B cell (primary cell): ENCODE measurements at regions not wholly inside any gene's neighbourhood (a gene's known extent, or its start where the extent isn't known, plus 50 kb on each side); places are given as distances from the start of the nearest gene placed in this dataset.

ENCODE experiments used
- ATAC-seq: fragments of 200-7000 bp; cut with Tn5 transposase; one replicate; pipeline ENCODE4 v1.10.0; 2021; ENCODE audit warnings: low read depth, mild to moderate bottlenecking, moderate number of reproducible peaks, moderate library complexity
- CTCF ChIA-PET: fragments of 350-600 bp; sonication (Branson Sonifier 250); formaldehyde crosslinking; loops from one replicate; lab custom pipeline; 2021; ENCODE audit warnings: antibody characterized with exemption, inconsistent platforms; lab: Charles Lee
- POLR2A ChIA-PET: fragments of 350-600 bp; sonication (Branson Sonifier 250); formaldehyde crosslinking; loops from one replicate; lab custom pipeline; 2021; ENCODE audit warnings: antibody characterized with exemption; lab: Charles Lee
- DNase-seq: peaks from one replicate; pipeline ENCODE4 v3.0.0; 2013
- H2AFZ ChIP-seq: 2 replicates; pipeline ENCODE4 v1.6.1; 2012; ENCODE audit warnings: mild to moderate bottlenecking, low read depth, low read length; ENCODE audit not compliant: insufficient read depth, poor library complexity, severe bottlenecking
- H3K27ac ChIP-seq, 2 donors: 1 replicate in 1 of 2; 2 replicates in 1 of 2; pipeline ENCODE4 v1.5.1; 2012 to 2013; ENCODE audit warnings: low read length in 2 of 2, mild to moderate bottlenecking in 2 of 2, moderate library complexity in 1 of 2
- H3K27me3 ChIP-seq, 4 experiments: fragments of 200-600 bp in 1 of 4; sonication (generic) in 1 of 4; replicated peaks in 1 of 4; 1 replicate in 2 of 4; 2 replicates in 2 of 4; pipeline versions ENCODE4 v1.6.1 to v1.7.0; 2013 to 2016; ENCODE audit warnings: low read length in 3 of 4, mild to moderate bottlenecking in 2 of 4, mixed read lengths in 1 of 4, moderate library complexity in 1 of 4; ENCODE audit not compliant: insufficient read depth in 4 of 4, control insufficient read depth in 3 of 4; ENCODE audit errors: control extremely low read depth in 1 of 4
- H3K36me3 ChIP-seq, 2 experiments: replicated peaks in 1 of 2; 1 replicate in 1 of 2; 2 replicates in 1 of 2; pipeline versions ENCODE4 v1.6.1 to v1.7.1; 2013; ENCODE audit warnings: low read length in 1 of 2; ENCODE audit not compliant: insufficient read depth in 2 of 2, control insufficient read depth in 1 of 2; ENCODE audit errors: control extremely low read depth in 1 of 2, extremely low read depth in 1 of 2
- H3K4me1 ChIP-seq, 2 donors: fragments of 200-600 bp in 1 of 2; sonication (generic) in 1 of 2; 1 replicate in 1 of 2; 2 replicates in 1 of 2; pipeline versions ENCODE4 v1.5.1 to v1.6.1; 2013 to 2017; ENCODE audit warnings: low read length in 2 of 2; ENCODE audit not compliant: control insufficient read depth in 2 of 2, insufficient read depth in 2 of 2
- H3K4me2 ChIP-seq: replicated peaks from 2 replicates; pipeline ENCODE3; 2012; ENCODE audit warnings: mild to moderate bottlenecking, low read depth, low read length; ENCODE audit not compliant: poor library complexity, severe bottlenecking
- H3K4me3 ChIP-seq, 5 experiments: fragments of 200-600 bp in 1 of 5; sonication (generic) in 1 of 5; 1 replicate in 3 of 5; 2 replicates in 2 of 5; pipeline versions ENCODE4 v1.5.1 to v1.7.0; 2011 to 2016; ENCODE audit warnings: low read length in 4 of 5, mild to moderate bottlenecking in 4 of 5, low read depth in 2 of 5, control low read depth in 1 of 5, moderate library complexity in 1 of 5; ENCODE audit not compliant: insufficient read depth in 1 of 5; ENCODE audit errors: control extremely low read depth in 1 of 5, extremely low read depth in 1 of 5
- H3K79me2 ChIP-seq: fragments of 200-600 bp; sonication (generic); one replicate; pipeline ENCODE4 v1.6.0; 2016; ENCODE audit warnings: low read length; ENCODE audit not compliant: control insufficient read depth, insufficient read depth
- H3K9ac ChIP-seq: fragments of 200-600 bp; sonication (generic); 2 replicates; pipeline ENCODE4 v1.6.1; 2017; ENCODE audit warnings: mild to moderate bottlenecking, low read length, moderate library complexity
- H3K9me3 ChIP-seq, 3 donors: one replicate each; pipeline versions ENCODE4 v1.6.1 to v1.7.1; 2013; ENCODE audit warnings: low read length in 2 of 3; ENCODE audit not compliant: control insufficient read depth in 2 of 3, insufficient read depth in 1 of 3; ENCODE audit errors: control extremely low read depth in 1 of 3
- H4K20me1 ChIP-seq: 2 replicates; pipeline ENCODE4 v1.6.0; 2012; ENCODE audit warnings: mild to moderate bottlenecking, low read length; ENCODE audit not compliant: insufficient read depth, control insufficient read depth, poor library complexity, severe bottlenecking
- H3K27ac Mint-ChIP-seq: one replicate; pipeline ENCODE4 v1.8.0; 2021; ENCODE audit warnings: mixed read lengths
- H3K27me3 Mint-ChIP-seq: one replicate; pipeline ENCODE4 v1.8.0; 2021; ENCODE audit warnings: mixed read lengths
- H3K4me1 Mint-ChIP-seq: one replicate; pipeline ENCODE4 v1.8.0; 2021; ENCODE audit warnings: mixed read lengths
- H3K4me3 Mint-ChIP-seq: one replicate; pipeline ENCODE4 v1.8.0; 2021; ENCODE audit warnings: mixed read lengths
- H3K9me3 Mint-ChIP-seq: one replicate; pipeline ENCODE4 v1.8.0; 2022; ENCODE audit warnings: mixed read lengths; ENCODE audit not compliant: insufficient read depth
- CTCF ChIP-seq: fragments of 200-600 bp; IDR thresholded peaks from one replicate; pipeline ENCODE4 v1.8.0; 2022; ENCODE audit warnings: antibody characterized with exemption, mild to moderate bottlenecking
- EZH2 ChIP-seq: IDR thresholded peaks from 2 replicates; pipeline ENCODE4 v1.6.1; 2012; ENCODE audit warnings: borderline replicate concordance, low read depth, mild to moderate bottlenecking, moderate library complexity, low read length; ENCODE audit not compliant: insufficient read depth, poor library complexity, severe bottlenecking
- WGBS: methylation state at CpG from one replicate; pipeline ENCODE4 v1.1.5; 2013; ENCODE audit warnings: missing lambda C conversion rate; ENCODE audit not compliant: insufficient coverage; 5-methylcytosine and 5-hydroxymethylcytosine counted together
- intact Hi-C: fragments of 100-400 bp; cut with micrococcal nuclease; formaldehyde crosslinking; loops from one replicate; pipeline ENCODE4 v1.10.0; 2022

- no peak overlapping the region for H3K27ac ChIP-seq
- Mint-ChIP-seq H3K4me3 (no peak overlapping the region), H3K27me3 (no peaks in the 10 kb centered on the region), H3K4me1 (peaks cover 30% of the 10 kb centered on the region), H3K9me3 (no peaks in the 10 kb centered on the region), H3K27ac (no peak overlapping the region)
- no peaks in the 10 kb centered on the region for H4K20me1 ChIP-seq
- H3K9me3 ChIP-seq: no peaks in the 10 kb centered on the region
- DNase-seq (no peak), ATAC-seq (no peak)
- H3K4me3 ChIP-seq: no peak overlapping the region
- no peak overlapping the region for H3K9ac ChIP-seq
- no peak overlapping the region for H3K4me2 ChIP-seq
- no peaks in the 10 kb centered on the region for H3K79me2 ChIP-seq
- H3K36me3 ChIP-seq: no peaks in the 10 kb centered on the region
- POLR2A ChIA-PET: no interaction called here
- TF ChIP-seq CTCF: no peak
- no peak for TF ChIP-seq EZH2
- H3K27me3 ChIP-seq: no peaks in the 10 kb centered on the region
- intact Hi-C loops: loop anchor here (10.0 kb wide), 1 partner anchor 846 kb away; no protein-coding TSS in a partner anchor
- H3K4me1 ChIP-seq: peaks cover 18 to 21% of the 10 kb centered on the region in 2 donors
- H2AFZ ChIP-seq: no peak overlapping the region
- CTCF ChIA-PET: no interaction called here
These were observed 154.6 kb upstream of the ZNF608 start for GRCh38 chr5:124901081-124901480.

GRCh38 chr5:124902097-124902821, 155.8 kb upstream of the ZNF608 start:
- Histone ChIP-seq H4K20me1 (no peaks in the 10 kb centered on the region), H3K79me2 (no peaks in the 10 kb centered on the region), H3K4me2 (peak overlapping the region; percentile 65), H3K27ac (peak overlapping the region; percentile 58 to 70), H3K9ac (peak overlapping the region; percentile 3), H3K4me3 (peak overlapping the region in 2 of 5 experiments; percentile 0 to 13), H3K27me3 (no peaks in the 10 kb centered on the region), H3K36me3 (no peaks in the 10 kb centered on the region), H3K9me3 (no peaks in the 10 kb centered on the region), H2AFZ (peak overlapping the region; percentile 46), H3K4me1 (peaks cover 22 to 27% of the 10 kb centered on the region in 2 donors)
- Mint-ChIP-seq H3K27me3 (no peaks in the 10 kb centered on the region), H3K4me3 (peak overlapping the region; percentile 66), H3K27ac (peak overlapping the region; percentile 82), H3K9me3 (no peaks in the 10 kb centered on the region), H3K4me1 (peaks cover 39% of the 10 kb centered on the region)
- DNase-seq (peak; percentile 81), ATAC-seq (peak; percentile 98)
- TF ChIP-seq EZH2 (no peak), CTCF (no peak)
- POLR2A ChIA-PET: interaction anchor here (1.0 to 1.4 kb wide), 2 partner anchors 33 to 154 kb away, joined by 5 read pairs; no protein-coding TSS in a partner anchor
- intact Hi-C loops: loop anchor here (1.0 to 10.0 kb wide), 7 partner anchors 19 to 847 kb away; no protein-coding TSS in a partner anchor
- 0% methylated on average over 3 of the region's 5 CpGs for WGBS
- CTCF ChIA-PET: interaction anchor here (1.1 to 1.6 kb wide), 3 partner anchors 19 to 251 kb away, joined by 3 to 6 read pairs (median 5); no protein-coding TSS in a partner anchor
